SK-N-SH (cell line): ENCODE measurements at regions not wholly inside any gene's neighbourhood (a gene's known extent, or its start where the extent isn't known, plus 50 kb on each side); places are given as distances from the start of the nearest gene placed in this dataset.

ENCODE experiments used
- CTCF ChIP-seq: fragments of 200-600 bp; sonication (generic); IDR thresholded peaks from 2 replicates; pipeline ENCODE4 v1.6.1; 2017; ENCODE audit warnings: antibody characterized with exemption, mild to moderate bottlenecking, moderate library complexity
- EP300 ChIP-seq, 2 experiments: IDR thresholded peaks; 2 replicates each; pipeline versions ENCODE4 v1.4.0 to v1.6.1; 2012; ENCODE audit warnings: borderline replicate concordance in 1 of 2, low read depth in 1 of 2, low read length in 1 of 2
- FOXM1 ChIP-seq: IDR thresholded peaks from 2 replicates; pipeline ENCODE4 v1.4.0; 2012; ENCODE audit warnings: low read depth, mild to moderate bottlenecking
- POLR2AphosphoS5 ChIP-seq: IDR thresholded peaks from 2 replicates; pipeline ENCODE4 v1.6.1; 2012; ENCODE audit warnings: low read depth, low read length
- ZBTB33 ChIP-seq: IDR thresholded peaks from 2 replicates; pipeline ENCODE4 v1.4.0; 2012; ENCODE audit warnings: low read depth, borderline replicate concordance

- TF ChIP-seq POLR2AphosphoS5 = no peak
- no peak for TF ChIP-seq ZBTB33
- TF ChIP-seq CTCF = no peak
- no peak for TF ChIP-seq EP300 (IDR thresholded peaks at IDR 0.05; ENCODE audit: borderline replicate concordance in 1 of 2, low read depth in 1 of 2, low read length in 1 of 2)
- no peak for TF ChIP-seq FOXM1
Observed at GRCh38 chrX:9132036-9132638, 98.2 kb upstream of the FAM9B start.
